Endodermal cell (in vitro differentiated cells): ENCODE measurements at regions not wholly inside any gene's neighbourhood (a gene's known extent, or its start where the extent isn't known, plus 50 kb on each side); places are given as distances from the start of the nearest gene placed in this dataset.

Experiments
- DNase-seq: peaks from one replicate; pipeline ENCODE4 v3.0.0-alpha.2; 2017
- H3K27ac ChIP-seq: 2 replicates; pipeline ENCODE4 v1.5.1; 2013; ENCODE audit warnings: mild to moderate bottlenecking, low read depth, low read length, moderate library complexity
- H3K27me3 ChIP-seq: 2 replicates; pipeline ENCODE4 v1.6.1; 2013; ENCODE audit warnings: mild to moderate bottlenecking, low read length, moderate library complexity; ENCODE audit not compliant: insufficient read depth, control insufficient read depth, poor library complexity, severe bottlenecking
- H3K36me3 ChIP-seq: 2 replicates; pipeline ENCODE4 v1.7.0; 2013; ENCODE audit warnings: mild to moderate bottlenecking, low read length, moderate library complexity; ENCODE audit not compliant: control insufficient read depth, insufficient read depth
- H3K4me1 ChIP-seq: one replicate; pipeline ENCODE4 v1.7.0; 2013; ENCODE audit warnings: low read length; ENCODE audit not compliant: control insufficient read depth, insufficient read depth
- H3K4me3 ChIP-seq: 2 replicates; pipeline ENCODE4 v1.5.1; 2013; ENCODE audit warnings: mild to moderate bottlenecking, low read length, moderate library complexity
- H3K9ac ChIP-seq: 2 replicates; pipeline ENCODE4 v1.6.1; 2013; ENCODE audit warnings: mild to moderate bottlenecking, low read length, moderate library complexity; ENCODE audit not compliant: poor library complexity, severe bottlenecking; ENCODE audit errors: extremely low read depth
- H3K9me3 ChIP-seq: 2 replicates; pipeline ENCODE4 v1.6.1; 2013; ENCODE audit warnings: mild to moderate bottlenecking, low read length, moderate library complexity; ENCODE audit not compliant: control insufficient read depth
- H3K27ac Mint-ChIP-seq: 2 replicates; pipeline ENCODE4 v1.8.0; 2020; ENCODE audit warnings: mixed read lengths
- H3K27me3 Mint-ChIP-seq: 2 replicates; pipeline ENCODE4 v1.8.0; 2021; ENCODE audit warnings: mild to moderate bottlenecking, mixed read lengths; ENCODE audit not compliant: insufficient read depth
- H3K36me3 Mint-ChIP-seq: 2 replicates; pipeline ENCODE4 v1.8.0; 2020; ENCODE audit warnings: low read depth, mixed read lengths
- H3K4me1 Mint-ChIP-seq: 2 replicates; pipeline ENCODE4 v1.8.0; 2020; ENCODE audit warnings: mixed read lengths
- H3K4me3 Mint-ChIP-seq: 2 replicates; pipeline ENCODE4 v1.8.0; 2020; ENCODE audit warnings: mild to moderate bottlenecking, moderate library complexity, mixed read lengths
- H3K9me3 Mint-ChIP-seq: 2 replicates; pipeline ENCODE4 v1.8.0; 2020; ENCODE audit warnings: mild to moderate bottlenecking, mixed read lengths
- WGBS, 2 experiments: methylation state at CpG; one replicate each; pipeline versions ENCODE4 v1.1.5 to v1.1.7; 2013; ENCODE audit warnings: missing lambda C conversion rate in 2 of 2, mixed read lengths in 1 of 2; ENCODE audit not compliant: insufficient coverage in 1 of 2, insufficient read length in 1 of 2; 5-methylcytosine and 5-hydroxymethylcytosine counted together
- TF ChIP-seq, protein P1 (sequence below): fragments of 200-600 bp; sonication (generic); conservative IDR thresholded peaks from 2 replicates; pipeline ENCODE4 v1.5.0; 2021; ENCODE audit warnings: antibody characterized with exemption, mild to moderate bottlenecking

DNA sequence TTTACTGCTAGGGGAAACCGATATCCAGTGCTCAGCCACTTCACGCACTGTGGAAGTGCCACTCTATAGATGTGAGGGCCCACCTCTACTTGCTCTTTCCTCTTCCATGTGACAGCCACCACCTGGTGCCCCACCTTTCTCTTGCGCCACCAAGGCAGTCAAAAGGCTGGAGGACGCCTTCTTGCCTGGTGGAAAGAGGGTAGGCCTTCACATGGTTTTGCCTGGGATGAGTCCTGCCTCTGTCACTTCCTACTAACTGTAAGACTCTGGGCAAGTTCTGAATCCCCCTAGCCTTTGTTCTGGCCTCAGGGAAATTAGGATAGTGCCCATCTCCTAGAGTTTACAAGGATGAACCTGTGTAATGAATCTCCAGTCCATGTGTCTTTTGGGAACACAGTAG is 66.1 kb upstream of the ODC1 start:
- Histone ChIP-seq H3K27ac (no peak overlapping the region), H3K36me3 (no peaks in the 10 kb centered on the region), H3K4me3 (no peak overlapping the region), H3K9me3 (peaks cover 26% of the 10 kb centered on the region), H3K4me1 (no peaks in the 10 kb centered on the region), H3K9ac (no peak overlapping the region), H3K27me3 (no peaks in the 10 kb centered on the region)
- 95 to 100% methylated on average over 2 to 4 of the region's 4 CpGs for WGBS, 2 experiments
- TF ChIP-seq, protein P1, sequence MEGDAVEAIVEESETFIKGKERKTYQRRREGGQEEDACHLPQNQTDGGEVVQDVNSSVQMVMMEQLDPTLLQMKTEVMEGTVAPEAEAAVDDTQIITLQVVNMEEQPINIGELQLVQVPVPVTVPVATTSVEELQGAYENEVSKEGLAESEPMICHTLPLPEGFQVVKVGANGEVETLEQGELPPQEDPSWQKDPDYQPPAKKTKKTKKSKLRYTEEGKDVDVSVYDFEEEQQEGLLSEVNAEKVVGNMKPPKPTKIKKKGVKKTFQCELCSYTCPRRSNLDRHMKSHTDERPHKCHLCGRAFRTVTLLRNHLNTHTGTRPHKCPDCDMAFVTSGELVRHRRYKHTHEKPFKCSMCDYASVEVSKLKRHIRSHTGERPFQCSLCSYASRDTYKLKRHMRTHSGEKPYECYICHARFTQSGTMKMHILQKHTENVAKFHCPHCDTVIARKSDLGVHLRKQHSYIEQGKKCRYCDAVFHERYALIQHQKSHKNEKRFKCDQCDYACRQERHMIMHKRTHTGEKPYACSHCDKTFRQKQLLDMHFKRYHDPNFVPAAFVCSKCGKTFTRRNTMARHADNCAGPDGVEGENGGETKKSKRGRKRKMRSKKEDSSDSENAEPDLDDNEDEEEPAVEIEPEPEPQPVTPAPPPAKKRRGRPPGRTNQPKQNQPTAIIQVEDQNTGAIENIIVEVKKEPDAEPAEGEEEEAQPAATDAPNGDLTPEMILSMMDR, result no peak
- no peak overlapping the region for H3K27ac Mint-ChIP-seq
- peak; percentile 9 for DNase-seq
- H3K27me3 Mint-ChIP-seq, result no peaks in the 10 kb centered on the region
- H3K9me3 Mint-ChIP-seq, result peaks cover 31% of the 10 kb centered on the region
- peaks cover 1% of the 10 kb centered on the region for H3K4me1 Mint-ChIP-seq
- H3K4me3 Mint-ChIP-seq, result no peak overlapping the region
- peaks cover 1% of the 10 kb centered on the region for H3K36me3 Mint-ChIP-seq

GRCh38 chr2:10513201-10513600 is 65.1 kb upstream of the ODC1 start:
- Histone ChIP-seq H3K4me1 (no peaks in the 10 kb centered on the region), H3K27ac (no peak overlapping the region), H3K4me3 (no peak overlapping the region), H3K9me3 (peaks cover 26% of the 10 kb centered on the region), H3K36me3 (no peaks in the 10 kb centered on the region), H3K9ac (no peak overlapping the region), H3K27me3 (no peaks in the 10 kb centered on the region)
- Mint-ChIP-seq H3K36me3 (peaks cover 1% of the 10 kb centered on the region), H3K4me3 (no peak overlapping the region), H3K9me3 (peaks cover 31% of the 10 kb centered on the region), H3K27me3 (no peaks in the 10 kb centered on the region), H3K27ac (no peak overlapping the region), H3K4me1 (peaks cover 1% of the 10 kb centered on the region)
- WGBS, 2 experiments, result 94 to 100% methylated on average over 3 of the region's 3 CpGs
- TF ChIP-seq, protein P1, result no peak
- DNase-seq, result peak; percentile 17

GRCh38 chr2:10508038-10508437 is 59.9 kb upstream of the ODC1 start:
- Histone ChIP-seq H3K4me1 (no peaks in the 10 kb centered on the region), H3K4me3 (no peak overlapping the region), H3K9ac (no peak overlapping the region), H3K36me3 (no peaks in the 10 kb centered on the region), H3K27me3 (no peaks in the 10 kb centered on the region), H3K9me3 (no peaks in the 10 kb centered on the region), H3K27ac (no peak overlapping the region)
- DNase-seq, result no peak
- no peaks in the 10 kb centered on the region for H3K9me3 Mint-ChIP-seq
- H3K27me3 Mint-ChIP-seq, result peaks cover 3% of the 10 kb centered on the region
- H3K27ac Mint-ChIP-seq, result no peak overlapping the region
- H3K4me1 Mint-ChIP-seq, result peaks cover 1% of the 10 kb centered on the region
- TF ChIP-seq, protein P1, result no peak
- no peaks in the 10 kb centered on the region for H3K36me3 Mint-ChIP-seq
- H3K4me3 Mint-ChIP-seq, result no peak overlapping the region
